ENCODE measurements at regions not wholly inside any gene's neighbourhood (a gene's known extent, or its start where the extent isn't known, plus 50 kb on each side); places are given as distances from the start of the nearest gene placed in this dataset.
"Not testable (repeated sequence)": the region's sequence is repeated elsewhere in the genome, so short reads cannot be mapped to it uniquely, and the experiment has no call there.

- DNase-seq (ENCODE audit: low read depth in 2 of 2), result no peak
Observed at GRCh38 chr12:70070494-70071007, 172.7 kb upstream of the CNOT2 start.

GRCh38 chr12:70074510-70074909 is 168.7 kb upstream of the CNOT2 start:
- no peak for DNase-seq (ENCODE audit: low read depth in 2 of 2)

GRCh38 chr12:70077441-70077840 is 165.8 kb upstream of the CNOT2 start:
- DNase-seq (ENCODE audit: low read depth in 2 of 2), result no peak

GRCh38 chr12:70078161-70078560 is 165.1 kb upstream of the CNOT2 start:
- no peak for DNase-seq (ENCODE audit: low read depth in 2 of 2)

GRCh38 chr12:70080566-70080965 is 162.7 kb upstream of the CNOT2 start:
- no peak for DNase-seq (ENCODE audit: low read depth in 2 of 2)

- no peak for DNase-seq (ENCODE audit: low read depth in 2 of 2)
Observed at GRCh38 chr12:70082997-70083676, 160.1 kb upstream of the CNOT2 start.

- no peak for DNase-seq (ENCODE audit: low read depth in 2 of 2)
Observed at GRCh38 chr12:70083677-70084020, 159.6 kb upstream of the CNOT2 start.

- DNase-seq (ENCODE audit: low read depth in 2 of 2), result not testable (repeated sequence)
Observed at GRCh38 chr12:70086372-70086771, 156.9 kb upstream of the CNOT2 start.

- no peak for DNase-seq (ENCODE audit: low read depth in 2 of 2)
Observed at GRCh38 chr12:70091021-70091521, 152.2 kb upstream of the CNOT2 start.

GRCh38 chr12:70094467-70094866 is 148.8 kb upstream of the CNOT2 start:
- no peak for DNase-seq (ENCODE audit: low read depth in 2 of 2)

GRCh38 chr12:70096759-70097410 is 146.3 kb upstream of the CNOT2 start:
- no peak for DNase-seq (ENCODE audit: low read depth in 2 of 2)

- DNase-seq (ENCODE audit: low read depth in 2 of 2), result no peak
Observed at GRCh38 chr12:70101064-70101463, 142.2 kb upstream of the CNOT2 start.

- DNase-seq (ENCODE audit: low read depth in 2 of 2), result no peak
Observed at GRCh38 chr12:70106347-70106746, 136.9 kb upstream of the CNOT2 start.

GRCh38 chr12:70110085-70110484 is 133.1 kb upstream of the CNOT2 start:
- DNase-seq (ENCODE audit: low read depth in 2 of 2), result no peak

GRCh38 chr12:70117670-70118069 is 125.6 kb upstream of the CNOT2 start:
- no peak for DNase-seq (ENCODE audit: low read depth in 2 of 2)

- DNase-seq (ENCODE audit: low read depth in 2 of 2), result no peak
Observed at GRCh38 chr12:70120970-70121369, 122.3 kb upstream of the CNOT2 start.

GRCh38 chr12:70121562-70121961 is 121.7 kb upstream of the CNOT2 start:
- DNase-seq (ENCODE audit: low read depth in 2 of 2), result no peak

- no peak for DNase-seq (ENCODE audit: low read depth in 2 of 2)
Observed at GRCh38 chr12:70122804-70123203, 120.4 kb upstream of the CNOT2 start.

- DNase-seq (ENCODE audit: low read depth in 2 of 2), result no peak
Observed at GRCh38 chr12:70149013-70149412, 94.2 kb upstream of the CNOT2 start.

- no peak for DNase-seq (ENCODE audit: low read depth in 2 of 2)
Observed at GRCh38 chr12:70149665-70150064, 93.6 kb upstream of the CNOT2 start.

- no peak for DNase-seq (ENCODE audit: low read depth in 2 of 2)
Observed at GRCh38 chr12:70150230-70150629, 93.0 kb upstream of the CNOT2 start.

GRCh38 chr12:70151993-70152392 is 91.2 kb upstream of the CNOT2 start:
- no peak for DNase-seq (ENCODE audit: low read depth in 2 of 2)

GRCh38 chr12:70154087-70154638 is 89.1 kb upstream of the CNOT2 start:
- DNase-seq (ENCODE audit: low read depth in 2 of 2), result no peak
